Glutamatergic neuron (in vitro differentiated cells): ENCODE measurements at regions not wholly inside any gene's neighbourhood (a gene's known extent, or its start where the extent isn't known, plus 50 kb on each side); places are given as distances from the start of the nearest gene placed in this dataset.

ENCODE experiments used
- DNase-seq: peaks from one replicate; pipeline ENCODE4 v3.0.0; 2022
- H3K27ac Mint-ChIP-seq: one replicate; pipeline ENCODE4 v1.8.0; 2020; ENCODE audit warnings: mild to moderate bottlenecking, mixed read lengths, inconsistent platforms; ENCODE audit not compliant: unreplicated experiment
- H3K27me3 Mint-ChIP-seq: one replicate; pipeline ENCODE4 v1.8.0; 2020; ENCODE audit warnings: mild to moderate bottlenecking, moderate library complexity, mixed read lengths, inconsistent platforms; ENCODE audit not compliant: unreplicated experiment
- H3K36me3 Mint-ChIP-seq: one replicate; pipeline ENCODE4 v1.8.0; 2020; ENCODE audit warnings: mild to moderate bottlenecking, mixed read lengths, inconsistent platforms; ENCODE audit not compliant: unreplicated experiment
- H3K4me1 Mint-ChIP-seq: one replicate; pipeline ENCODE4 v1.8.0; 2020; ENCODE audit warnings: mild to moderate bottlenecking, low read depth, mixed read lengths, inconsistent platforms; ENCODE audit not compliant: unreplicated experiment
- H3K4me3 Mint-ChIP-seq: one replicate; pipeline ENCODE4 v1.8.0; 2020; ENCODE audit warnings: mild to moderate bottlenecking, mixed read lengths, inconsistent platforms; ENCODE audit not compliant: unreplicated experiment
- H3K9me3 Mint-ChIP-seq: one replicate; pipeline ENCODE4 v1.8.0; 2020; ENCODE audit warnings: mild to moderate bottlenecking, moderate library complexity, mixed read lengths, inconsistent platforms; ENCODE audit not compliant: unreplicated experiment
- CTCF ChIP-seq: fragments of 200-600 bp; sonication (generic); IDR thresholded peaks from one replicate; pipeline ENCODE4 v1.5.0; 2021; ENCODE audit not compliant: partially characterized antibody, unreplicated experiment

DNA sequence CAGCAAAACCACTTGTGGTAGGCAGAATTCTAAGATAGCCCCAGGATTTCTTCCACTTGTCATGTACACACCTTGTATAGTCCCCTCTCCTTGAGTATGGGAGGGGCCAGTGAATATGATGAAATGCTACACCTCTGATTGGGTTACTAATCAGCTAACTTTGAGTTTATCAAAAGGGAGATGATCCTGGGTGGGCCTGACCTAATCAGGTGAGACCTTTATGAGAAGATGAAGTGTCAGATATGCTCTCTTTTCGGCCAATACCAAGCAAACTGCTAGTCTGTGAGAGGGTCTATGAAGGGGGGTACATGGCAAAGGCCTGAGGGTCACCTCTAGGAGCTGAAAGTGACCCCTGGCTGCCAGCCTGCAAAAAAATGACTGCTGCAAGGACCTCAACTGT lies 154.3 kb upstream of the CRY1 start:
- H3K27me3 Mint-ChIP-seq: no peaks in the 10 kb centered on the region

GRCh38 chr12:107248187-107248586 lies 154.8 kb upstream of the CRY1 start:
- TF ChIP-seq CTCF: no peak
- H3K9me3 Mint-ChIP-seq: peaks cover 1% of the 10 kb centered on the region
- H3K27me3 Mint-ChIP-seq: no peaks in the 10 kb centered on the region
- H3K27ac Mint-ChIP-seq: no peak overlapping the region
- no peak overlapping the region for H3K4me3 Mint-ChIP-seq
- no peak for DNase-seq
- no peaks in the 10 kb centered on the region for H3K36me3 Mint-ChIP-seq
- no peaks in the 10 kb centered on the region for H3K4me1 Mint-ChIP-seq

More for the DNA sequence above, 154.3 kb upstream of the CRY1 start:
- Mint-ChIP-seq H3K4me3 (no peak overlapping the region), H3K4me1 (no peaks in the 10 kb centered on the region), H3K9me3 (peaks cover 1% of the 10 kb centered on the region), H3K27ac (no peak overlapping the region), H3K36me3 (no peaks in the 10 kb centered on the region)
- no peak for DNase-seq
- TF ChIP-seq CTCF: no peak

DNA sequence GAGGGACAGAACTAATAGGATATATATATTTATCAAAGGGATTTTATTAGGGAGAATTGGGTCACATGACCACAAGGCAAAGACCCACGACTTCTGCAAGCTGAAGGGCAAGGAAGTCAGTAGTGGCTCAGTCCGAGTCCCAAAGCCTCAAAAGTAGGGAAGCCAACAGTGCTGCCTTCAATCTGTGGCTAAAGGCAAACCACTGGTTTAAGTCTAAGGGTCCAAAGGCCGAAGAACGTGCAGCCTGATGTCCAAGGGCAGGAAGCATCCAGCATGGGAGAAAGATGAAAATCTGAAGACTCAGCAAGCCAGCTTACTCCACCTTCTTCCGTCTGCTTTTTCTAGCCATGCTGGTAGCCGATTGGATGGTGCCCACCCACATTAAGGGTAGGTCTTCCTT lies 157.9 kb upstream of the CRY1 start:
- Mint-ChIP-seq H3K9me3 (no peaks in the 10 kb centered on the region), H3K4me1 (no peaks in the 10 kb centered on the region), H3K27me3 (no peaks in the 10 kb centered on the region), H3K4me3 (no peak overlapping the region), H3K36me3 (no peaks in the 10 kb centered on the region), H3K27ac (no peak overlapping the region)
- TF ChIP-seq CTCF: no peak
- no peak for DNase-seq

DNA sequence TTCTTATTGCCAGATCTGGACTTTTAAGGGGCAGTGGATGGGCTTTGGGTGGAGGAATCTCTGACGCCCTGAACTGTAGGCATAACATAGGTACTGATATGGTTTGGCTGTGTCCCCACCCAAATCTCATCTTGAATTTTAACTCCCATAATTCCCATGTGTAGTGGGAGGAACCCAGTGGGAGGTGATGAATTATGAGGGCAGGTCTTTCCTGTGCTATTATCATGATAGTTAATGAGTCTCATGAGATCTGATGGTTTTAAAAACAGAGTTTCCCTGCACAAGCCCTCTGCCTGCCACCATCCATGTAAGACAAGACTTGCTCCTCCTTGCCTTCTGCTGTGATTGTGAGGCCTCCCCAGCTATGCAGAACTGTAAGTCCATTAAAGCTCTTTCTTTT lies 160.0 kb upstream of the CRY1 start:
- no peaks in the 10 kb centered on the region for H3K36me3 Mint-ChIP-seq
- no peak overlapping the region for H3K4me3 Mint-ChIP-seq
- no peak for TF ChIP-seq CTCF

GRCh38 chr12:107254258-107254856 lies 161.0 kb upstream of the CRY1 start:
- Mint-ChIP-seq H3K9me3 (no peaks in the 10 kb centered on the region), H3K36me3 (no peaks in the 10 kb centered on the region), H3K27me3 (no peaks in the 10 kb centered on the region), H3K4me1 (no peaks in the 10 kb centered on the region), H3K4me3 (no peak overlapping the region), H3K27ac (no peak overlapping the region)
- no peak for DNase-seq
- TF ChIP-seq CTCF: no peak

More for the DNA sequence above, 160.0 kb upstream of the CRY1 start:
- Mint-ChIP-seq H3K27me3 (no peaks in the 10 kb centered on the region), H3K27ac (no peak overlapping the region), H3K9me3 (no peaks in the 10 kb centered on the region), H3K4me1 (no peaks in the 10 kb centered on the region)
- DNase-seq: no peak
